DMS114 treated with DMSO at 0.1 percent for 48 hours (cell line): ENCODE measurements at regions not wholly inside any gene's neighbourhood (a gene's known extent, or its start where the extent isn't known, plus 50 kb on each side); places are given as distances from the start of the nearest gene placed in this dataset.
"Not testable (repeated sequence)": the region's sequence is repeated elsewhere in the genome, so short reads cannot be mapped to it uniquely, and the experiment has no call there.

ENCODE experiments used
- DNase-seq: peaks from one replicate; lab custom pipeline; 2025; ENCODE audit not compliant: unreplicated experiment; lab: John Stamatoyannopoulos, UW

DNA sequence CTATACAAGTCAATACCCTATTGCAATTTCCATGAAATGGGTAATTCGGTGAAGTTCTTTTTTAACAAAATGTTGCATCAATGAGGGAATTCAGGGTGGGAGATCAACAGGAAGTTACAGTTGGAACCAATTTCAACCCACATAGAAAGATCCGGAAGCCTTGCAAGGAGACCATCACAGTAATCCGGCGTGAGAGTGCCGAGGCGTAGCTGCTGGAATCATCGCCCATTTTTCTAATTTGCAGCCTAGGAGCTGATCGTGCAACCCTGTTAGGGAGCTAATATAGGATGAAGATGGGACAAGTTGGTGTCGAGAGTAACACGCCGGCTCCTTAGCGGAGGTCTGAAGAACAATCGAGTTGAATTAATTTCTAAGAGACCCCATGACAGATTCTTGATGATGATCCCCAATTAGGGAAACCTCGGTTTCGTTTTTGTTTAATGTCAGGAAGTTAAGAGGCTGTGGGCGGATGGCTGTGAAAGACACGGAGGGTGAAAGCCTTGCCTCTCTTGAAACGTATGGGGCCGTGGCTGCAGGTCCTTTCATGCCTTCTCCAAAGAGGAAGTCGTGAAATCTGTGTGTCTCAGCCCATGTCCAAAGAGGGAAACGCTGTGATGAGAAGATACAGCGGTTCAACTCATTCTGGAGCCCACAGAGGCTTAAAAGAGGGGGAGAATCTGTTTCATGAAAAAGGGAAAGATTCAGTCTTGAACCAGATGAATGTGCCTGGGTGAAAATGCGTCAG is 51.2 kb upstream of the CARD11 start:
- no peak for DNase-seq

DNA sequence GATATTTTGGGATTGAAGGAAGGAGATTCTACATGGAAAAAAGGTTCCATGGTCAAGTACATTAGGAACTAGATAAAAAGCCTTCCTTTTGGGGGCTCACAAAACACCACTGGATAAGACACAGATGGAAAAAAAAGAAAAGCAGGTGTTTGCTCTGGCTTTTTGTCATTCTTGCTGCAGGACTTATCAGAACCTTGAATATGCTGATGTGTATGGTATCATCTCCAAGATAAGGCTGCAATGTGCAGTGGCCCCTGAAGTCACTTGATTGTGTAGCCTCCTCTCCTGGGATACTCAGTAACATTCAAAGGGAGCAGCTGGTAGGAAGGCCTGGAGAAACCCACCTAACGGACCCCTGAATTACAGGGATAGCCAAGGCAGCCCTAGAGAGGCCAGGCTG is 54.1 kb upstream of the CARD11 start:
- DNase-seq = no peak

GRCh38 chr7:3102159-3102558 is 58.5 kb upstream of the CARD11 start:
- DNase-seq = no peak

- no peak for DNase-seq
These were observed 60.1 kb upstream of the CARD11 start for GRCh38 chr7:3103614-3104398.

DNA sequence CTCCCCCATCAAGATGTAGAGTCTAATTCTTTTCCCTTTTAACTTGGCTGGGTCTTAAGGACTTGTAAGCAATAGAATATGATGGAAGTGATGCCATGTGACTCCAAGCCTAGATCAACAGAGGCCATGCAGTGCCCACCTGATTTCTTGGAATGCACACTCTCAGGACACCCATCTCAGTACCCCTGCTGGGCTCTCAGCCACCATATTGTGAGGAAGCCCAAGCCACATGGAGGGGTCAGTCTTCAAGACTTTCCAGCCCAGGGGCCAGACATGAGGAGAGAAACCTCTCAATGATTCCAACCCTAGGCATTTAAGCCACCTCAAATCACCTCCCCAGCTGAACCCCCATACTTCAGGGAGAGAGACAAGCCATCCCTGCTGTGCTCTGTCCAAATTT is 62.2 kb upstream of the CARD11 start:
- DNase-seq = no peak

GRCh38 chr7:3106361-3106826 is 62.7 kb upstream of the CARD11 start:
- DNase-seq = no peak

DNA sequence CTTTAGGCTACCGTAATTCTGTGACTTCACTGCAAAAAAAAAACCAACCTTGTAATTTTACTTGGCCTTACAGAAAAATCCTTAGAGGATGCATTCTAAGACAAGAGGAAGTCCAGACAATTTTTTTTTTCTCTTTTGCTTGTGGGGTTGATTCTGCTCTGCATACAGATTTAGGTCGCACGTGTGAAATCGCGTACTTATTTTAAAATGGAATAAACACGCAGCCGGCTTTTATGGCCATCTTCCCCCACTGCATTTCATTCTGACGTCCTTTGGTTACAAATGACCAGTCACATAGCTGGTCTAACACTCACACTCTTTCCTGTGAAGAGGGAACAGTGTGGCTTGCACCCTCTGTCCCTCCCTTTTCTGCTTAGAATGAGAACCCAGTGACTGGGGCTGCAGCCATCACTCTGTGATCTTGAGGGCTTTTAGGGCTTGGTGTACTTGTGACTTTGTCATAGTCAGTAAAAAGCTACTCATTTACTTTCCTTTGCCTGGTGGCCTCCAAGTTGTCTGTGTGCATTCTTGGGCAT is 63.6 kb upstream of the CARD11 start:
- no peak for DNase-seq

GRCh38 chr7:3107889-3108570 is 64.4 kb upstream of the CARD11 start:
- DNase-seq = no peak

DNA sequence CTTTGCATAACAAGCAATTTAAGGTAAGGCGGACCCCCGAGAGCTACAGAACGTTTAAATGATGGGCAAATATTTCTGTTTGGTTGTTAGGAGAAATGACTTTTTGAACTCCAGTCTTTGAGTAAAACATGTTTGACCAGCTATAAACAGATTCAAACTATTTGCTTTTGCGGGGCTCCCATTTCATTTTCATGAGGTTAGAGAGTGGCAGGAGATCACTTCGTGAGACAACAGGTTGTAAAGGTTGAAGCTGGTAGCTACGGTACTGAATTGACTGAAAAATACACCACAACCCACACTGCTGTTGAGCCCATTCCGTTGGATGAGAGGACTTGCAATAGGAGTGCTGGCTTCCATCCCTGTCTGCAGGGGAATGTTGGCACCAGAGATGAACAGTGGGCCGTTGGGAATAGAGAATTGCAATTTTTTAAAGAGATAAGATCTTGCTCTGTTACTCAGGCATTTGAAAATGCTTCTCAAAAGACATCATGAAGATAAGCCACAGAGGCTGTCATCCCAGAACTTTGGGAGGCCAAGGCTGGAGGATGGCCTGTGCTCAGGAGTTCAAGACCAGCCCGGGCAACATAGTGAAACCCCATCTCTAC is 65.7 kb upstream of the CARD11 start:
- no peak for DNase-seq

DNA sequence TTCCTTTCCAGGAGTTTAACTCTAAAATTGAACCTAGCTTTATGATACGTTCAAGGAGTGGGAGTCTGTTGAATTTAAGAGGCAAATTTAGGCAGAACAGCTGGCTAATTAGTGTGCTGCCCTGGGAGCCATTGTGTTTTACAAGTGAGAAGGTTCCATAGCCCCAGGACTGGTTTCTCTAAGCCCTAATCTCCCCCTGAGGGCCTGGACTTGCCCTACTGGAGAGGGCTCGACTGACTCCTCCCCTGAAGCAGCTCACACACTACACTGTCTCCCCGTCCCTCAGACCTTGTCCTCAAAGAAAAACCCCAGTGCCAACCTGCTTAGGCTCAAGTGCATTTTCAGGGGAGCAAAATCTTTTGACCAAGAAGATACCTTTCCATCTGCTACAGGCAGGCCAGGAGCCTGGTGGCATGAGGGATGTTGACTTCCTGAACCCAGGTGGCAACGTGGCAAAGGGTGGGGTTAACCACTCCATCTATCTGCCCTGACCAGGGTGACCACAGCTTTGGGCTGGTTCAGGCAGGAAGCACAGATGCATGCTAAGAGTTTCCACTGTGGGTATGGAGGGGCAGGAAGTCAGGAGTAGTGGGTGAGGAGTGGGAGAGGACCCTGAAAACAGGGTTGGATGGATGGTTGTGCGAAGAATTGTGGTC is 68.9 kb upstream of the CARD11 start:
- no peak for DNase-seq

DNA sequence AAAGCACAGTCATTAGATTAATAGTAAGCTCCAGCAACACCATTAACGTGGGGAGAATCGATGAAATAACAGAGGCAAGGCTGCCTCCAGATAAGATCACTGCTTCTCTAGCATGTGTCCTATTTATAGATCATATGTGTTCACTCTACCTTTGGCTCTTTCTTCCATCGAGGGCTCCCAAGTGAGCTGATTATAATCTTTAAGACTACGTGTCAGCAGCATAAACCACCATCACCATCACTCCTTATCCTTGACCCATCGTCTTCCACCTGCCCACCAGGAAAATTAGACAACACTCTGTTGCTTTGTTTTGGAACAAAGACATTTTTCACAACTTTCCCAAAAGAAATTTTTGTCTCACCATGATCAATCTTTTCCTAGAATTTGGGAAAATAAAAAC is 71.2 kb upstream of the CARD11 start:
- no peak for DNase-seq

GRCh38 chr7:3117081-3117480 is 73.4 kb upstream of the CARD11 start:
- DNase-seq = no peak

GRCh38 chr7:3117488-3118231 is 74.0 kb upstream of the CARD11 start:
- DNase-seq = no peak

- DNase-seq = not testable (repeated sequence)
These were observed 75.8 kb upstream of the CARD11 start for GRCh38 chr7:3119352-3119927.

DNA sequence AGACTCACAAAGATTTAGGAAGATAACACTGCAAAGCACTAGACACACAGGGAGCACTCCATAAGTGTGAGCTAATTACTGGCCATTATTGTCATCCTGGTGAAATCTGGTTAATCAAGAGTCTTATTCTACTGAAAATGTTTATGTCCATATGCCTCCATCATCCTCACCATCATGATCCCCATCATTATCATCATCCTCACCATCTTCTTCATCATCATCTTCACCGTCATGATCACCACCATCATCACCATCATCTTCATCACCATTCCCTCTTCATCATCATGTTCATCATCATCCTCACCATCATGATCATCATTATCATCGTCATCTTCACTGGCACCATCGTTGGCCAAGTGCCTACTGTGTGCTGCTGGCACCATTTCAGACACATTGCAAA is 76.3 kb upstream of the CARD11 start:
- DNase-seq = no peak

DNA sequence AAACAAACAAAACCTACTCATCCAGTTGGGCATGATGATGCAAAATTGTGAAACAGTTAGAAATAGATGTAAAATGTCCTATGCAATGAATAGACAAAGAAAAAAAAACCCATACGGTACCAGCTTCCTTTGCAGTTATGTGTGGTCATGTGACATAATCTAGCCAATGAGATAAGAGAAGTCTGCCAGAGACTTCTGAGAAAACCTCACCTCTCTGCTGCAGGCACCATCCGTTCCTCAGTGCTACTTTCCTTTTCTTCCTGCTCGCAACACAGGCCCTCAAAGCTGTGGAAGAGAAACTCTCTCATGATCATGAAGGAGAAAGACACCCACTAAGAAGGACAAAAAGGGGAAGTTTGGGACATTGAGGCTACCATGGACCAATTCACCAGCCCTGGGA is 76.8 kb upstream of the CARD11 start:
- DNase-seq = no peak

GRCh38 chr7:3128857-3129490 is 85.3 kb upstream of the CARD11 start:
- DNase-seq = no peak

GRCh38 chr7:3133811-3134385 is 90.2 kb upstream of the CARD11 start:
- DNase-seq = no peak

DNA sequence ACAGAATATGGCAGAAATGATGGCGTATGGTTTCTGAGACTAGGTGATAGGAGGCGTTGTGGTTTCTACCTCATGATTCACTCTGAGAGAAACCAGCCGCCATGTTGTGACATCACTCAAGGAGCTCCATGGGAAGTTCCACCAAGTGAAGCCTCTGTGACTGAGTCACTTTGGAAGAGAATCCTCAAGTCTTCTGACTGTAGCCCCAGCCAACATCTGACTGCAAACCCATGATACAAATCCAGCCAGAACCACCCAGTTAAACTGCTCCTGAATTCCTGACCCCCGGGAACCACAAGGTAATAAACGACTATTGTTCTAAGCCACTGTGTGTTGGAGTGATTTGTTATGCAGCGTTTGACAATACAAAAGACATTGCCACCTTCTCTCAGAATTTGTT is 91.1 kb upstream of the CARD11 start:
- DNase-seq = no peak
